Peyer's patch (tissue), 4 donors: ENCODE measurements at regions not wholly inside any gene's neighbourhood (a gene's known extent, or its start where the extent isn't known, plus 50 kb on each side); places are given as distances from the start of the nearest gene placed in this dataset.

Source experiments
- CTCF ChIP-seq, 6 experiments: fragments of 450-650 bp in 4 of 6; fragments of 200-600 bp in 2 of 6; sonication (generic) in 1 of 6; IDR thresholded peaks; one replicate each; pipeline ENCODE4 v1.5.1; 2017 to 2019; ENCODE audit warnings: antibody characterized with exemption in 6 of 6, mild to moderate bottlenecking in 3 of 6, moderate library complexity in 1 of 6
- POLR2A ChIP-seq, 2 donors: fragments of 450-650 bp; IDR thresholded peaks; one replicate each; pipeline ENCODE4 v1.5.1; 2017; ENCODE audit warnings: antibody characterized with exemption in 2 of 2, mild to moderate bottlenecking in 2 of 2, moderate library complexity in 2 of 2

GRCh38 chr3:21876782-21877181 is 125.8 kb upstream of the ZNF385D start:
- TF ChIP-seq CTCF (IDR thresholded peaks at IDR 0.05), result no peak
- TF ChIP-seq POLR2A (IDR thresholded peaks at IDR 0.05), result no peak
